B cell (primary cell): ENCODE measurements at regions not wholly inside any gene's neighbourhood (a gene's known extent, or its start where the extent isn't known, plus 50 kb on each side); places are given as distances from the start of the nearest gene placed in this dataset.

ENCODE experiments used
- ATAC-seq: fragments of 200-7000 bp; cut with Tn5 transposase; one replicate; pipeline ENCODE4 v1.10.0; 2021; ENCODE audit warnings: low read depth, mild to moderate bottlenecking, moderate number of reproducible peaks, moderate library complexity
- CTCF ChIA-PET: fragments of 350-600 bp; sonication (Branson Sonifier 250); formaldehyde crosslinking; loops from one replicate; lab custom pipeline; 2021; ENCODE audit warnings: antibody characterized with exemption, inconsistent platforms; lab: Charles Lee
- POLR2A ChIA-PET: fragments of 350-600 bp; sonication (Branson Sonifier 250); formaldehyde crosslinking; loops from one replicate; lab custom pipeline; 2021; ENCODE audit warnings: antibody characterized with exemption; lab: Charles Lee
- DNase-seq: peaks from one replicate; pipeline ENCODE4 v3.0.0; 2013
- H2AFZ ChIP-seq: 2 replicates; pipeline ENCODE4 v1.6.1; 2012; ENCODE audit warnings: mild to moderate bottlenecking, low read depth, low read length; ENCODE audit not compliant: insufficient read depth, poor library complexity, severe bottlenecking
- H3K27ac ChIP-seq, 2 donors: 1 replicate in 1 of 2; 2 replicates in 1 of 2; pipeline ENCODE4 v1.5.1; 2012 to 2013; ENCODE audit warnings: low read length in 2 of 2, mild to moderate bottlenecking in 2 of 2, moderate library complexity in 1 of 2
- H3K27me3 ChIP-seq, 4 experiments: fragments of 200-600 bp in 1 of 4; sonication (generic) in 1 of 4; replicated peaks in 1 of 4; 1 replicate in 2 of 4; 2 replicates in 2 of 4; pipeline versions ENCODE4 v1.6.1 to v1.7.0; 2013 to 2016; ENCODE audit warnings: low read length in 3 of 4, mild to moderate bottlenecking in 2 of 4, mixed read lengths in 1 of 4, moderate library complexity in 1 of 4; ENCODE audit not compliant: insufficient read depth in 4 of 4, control insufficient read depth in 3 of 4; ENCODE audit errors: control extremely low read depth in 1 of 4
- H3K36me3 ChIP-seq, 2 experiments: replicated peaks in 1 of 2; 1 replicate in 1 of 2; 2 replicates in 1 of 2; pipeline versions ENCODE4 v1.6.1 to v1.7.1; 2013; ENCODE audit warnings: low read length in 1 of 2; ENCODE audit not compliant: insufficient read depth in 2 of 2, control insufficient read depth in 1 of 2; ENCODE audit errors: control extremely low read depth in 1 of 2, extremely low read depth in 1 of 2
- H3K4me1 ChIP-seq, 2 donors: fragments of 200-600 bp in 1 of 2; sonication (generic) in 1 of 2; 1 replicate in 1 of 2; 2 replicates in 1 of 2; pipeline versions ENCODE4 v1.5.1 to v1.6.1; 2013 to 2017; ENCODE audit warnings: low read length in 2 of 2; ENCODE audit not compliant: control insufficient read depth in 2 of 2, insufficient read depth in 2 of 2
- H3K4me2 ChIP-seq: replicated peaks from 2 replicates; pipeline ENCODE3; 2012; ENCODE audit warnings: mild to moderate bottlenecking, low read depth, low read length; ENCODE audit not compliant: poor library complexity, severe bottlenecking
- H3K4me3 ChIP-seq, 5 experiments: fragments of 200-600 bp in 1 of 5; sonication (generic) in 1 of 5; 1 replicate in 3 of 5; 2 replicates in 2 of 5; pipeline versions ENCODE4 v1.5.1 to v1.7.0; 2011 to 2016; ENCODE audit warnings: low read length in 4 of 5, mild to moderate bottlenecking in 4 of 5, low read depth in 2 of 5, control low read depth in 1 of 5, moderate library complexity in 1 of 5; ENCODE audit not compliant: insufficient read depth in 1 of 5; ENCODE audit errors: control extremely low read depth in 1 of 5, extremely low read depth in 1 of 5
- H3K79me2 ChIP-seq: fragments of 200-600 bp; sonication (generic); one replicate; pipeline ENCODE4 v1.6.0; 2016; ENCODE audit warnings: low read length; ENCODE audit not compliant: control insufficient read depth, insufficient read depth
- H3K9ac ChIP-seq: fragments of 200-600 bp; sonication (generic); 2 replicates; pipeline ENCODE4 v1.6.1; 2017; ENCODE audit warnings: mild to moderate bottlenecking, low read length, moderate library complexity
- H3K9me3 ChIP-seq, 3 donors: one replicate each; pipeline versions ENCODE4 v1.6.1 to v1.7.1; 2013; ENCODE audit warnings: low read length in 2 of 3; ENCODE audit not compliant: control insufficient read depth in 2 of 3, insufficient read depth in 1 of 3; ENCODE audit errors: control extremely low read depth in 1 of 3
- H4K20me1 ChIP-seq: 2 replicates; pipeline ENCODE4 v1.6.0; 2012; ENCODE audit warnings: mild to moderate bottlenecking, low read length; ENCODE audit not compliant: insufficient read depth, control insufficient read depth, poor library complexity, severe bottlenecking
- H3K27ac Mint-ChIP-seq: one replicate; pipeline ENCODE4 v1.8.0; 2021; ENCODE audit warnings: mixed read lengths
- H3K27me3 Mint-ChIP-seq: one replicate; pipeline ENCODE4 v1.8.0; 2021; ENCODE audit warnings: mixed read lengths
- H3K4me1 Mint-ChIP-seq: one replicate; pipeline ENCODE4 v1.8.0; 2021; ENCODE audit warnings: mixed read lengths
- H3K4me3 Mint-ChIP-seq: one replicate; pipeline ENCODE4 v1.8.0; 2021; ENCODE audit warnings: mixed read lengths
- H3K9me3 Mint-ChIP-seq: one replicate; pipeline ENCODE4 v1.8.0; 2022; ENCODE audit warnings: mixed read lengths; ENCODE audit not compliant: insufficient read depth
- EZH2 ChIP-seq: IDR thresholded peaks from 2 replicates; pipeline ENCODE4 v1.6.1; 2012; ENCODE audit warnings: borderline replicate concordance, low read depth, mild to moderate bottlenecking, moderate library complexity, low read length; ENCODE audit not compliant: insufficient read depth, poor library complexity, severe bottlenecking
- WGBS: methylation state at CpG from one replicate; pipeline ENCODE4 v1.1.5; 2013; ENCODE audit warnings: missing lambda C conversion rate; ENCODE audit not compliant: insufficient coverage; 5-methylcytosine and 5-hydroxymethylcytosine counted together
- intact Hi-C: fragments of 100-400 bp; cut with micrococcal nuclease; formaldehyde crosslinking; loops from one replicate; pipeline ENCODE4 v1.10.0; 2022
- TF ChIP-seq, protein P1 (sequence below): fragments of 200-600 bp; IDR thresholded peaks from one replicate; pipeline ENCODE4 v1.8.0; 2022; ENCODE audit warnings: antibody characterized with exemption, mild to moderate bottlenecking

DNA sequence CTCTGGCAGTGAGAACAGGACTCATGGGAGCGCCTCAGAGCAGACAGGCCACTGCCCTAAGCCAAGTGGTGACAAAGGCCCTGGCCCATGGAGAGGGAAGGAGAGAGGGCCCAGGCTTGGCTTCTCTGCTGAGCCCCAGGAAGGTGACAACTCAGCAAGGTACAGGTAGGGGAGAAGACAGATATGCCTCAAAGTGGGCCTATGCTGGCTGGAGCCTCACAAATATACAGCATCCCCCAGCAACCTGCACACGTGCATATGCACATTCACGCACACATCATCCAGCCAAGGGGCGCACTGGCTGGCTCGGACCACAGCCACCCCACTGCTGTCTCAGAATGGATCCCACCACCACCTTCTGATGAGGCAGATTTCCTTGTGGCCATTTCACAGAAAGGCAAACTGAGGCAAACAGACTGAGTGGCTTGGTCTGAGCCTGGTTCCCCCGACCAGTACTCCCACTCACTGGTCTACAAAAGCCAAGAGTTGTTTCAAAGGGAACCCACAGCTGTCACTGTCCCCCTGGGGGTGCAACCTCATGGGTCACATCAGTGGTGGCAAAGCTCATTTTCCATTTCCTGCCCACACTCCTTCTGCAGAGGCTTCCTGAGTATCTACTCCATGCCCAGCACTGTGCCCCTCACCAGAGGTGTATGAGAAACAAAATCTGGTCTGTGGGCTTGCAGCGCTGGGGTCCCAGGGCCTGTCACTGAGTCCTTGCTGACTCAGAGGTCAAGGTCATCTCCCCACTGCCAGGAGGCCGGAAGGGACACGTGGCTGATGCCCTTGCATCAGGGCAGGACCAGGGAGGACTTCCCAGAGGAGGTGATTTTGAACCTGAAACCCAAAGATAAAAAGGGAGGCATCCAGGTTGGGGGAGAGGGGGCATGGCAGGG, 67.3 kb upstream of the PRR5 start:
- Histone ChIP-seq H3K4me2 (no peak overlapping the region), H3K79me2 (no peaks in the 10 kb centered on the region), H3K4me1 (no peaks in the 10 kb centered on the region), H3K4me3 (no peak overlapping the region), H2AFZ (no peak overlapping the region), H3K27ac (no peak overlapping the region), H3K36me3 (no peaks in the 10 kb centered on the region), H4K20me1 (no peaks in the 10 kb centered on the region), H3K27me3 (peaks cover 0 to 10% (median 0%) of the 10 kb centered on the region in 4 experiments), H3K9ac (no peak overlapping the region), H3K9me3 (peaks cover 0 to 4% (median 0%) of the 10 kb centered on the region in 3 donors)
- no peak for DNase-seq
- no peak for TF ChIP-seq EZH2
- TF ChIP-seq, protein P1, sequence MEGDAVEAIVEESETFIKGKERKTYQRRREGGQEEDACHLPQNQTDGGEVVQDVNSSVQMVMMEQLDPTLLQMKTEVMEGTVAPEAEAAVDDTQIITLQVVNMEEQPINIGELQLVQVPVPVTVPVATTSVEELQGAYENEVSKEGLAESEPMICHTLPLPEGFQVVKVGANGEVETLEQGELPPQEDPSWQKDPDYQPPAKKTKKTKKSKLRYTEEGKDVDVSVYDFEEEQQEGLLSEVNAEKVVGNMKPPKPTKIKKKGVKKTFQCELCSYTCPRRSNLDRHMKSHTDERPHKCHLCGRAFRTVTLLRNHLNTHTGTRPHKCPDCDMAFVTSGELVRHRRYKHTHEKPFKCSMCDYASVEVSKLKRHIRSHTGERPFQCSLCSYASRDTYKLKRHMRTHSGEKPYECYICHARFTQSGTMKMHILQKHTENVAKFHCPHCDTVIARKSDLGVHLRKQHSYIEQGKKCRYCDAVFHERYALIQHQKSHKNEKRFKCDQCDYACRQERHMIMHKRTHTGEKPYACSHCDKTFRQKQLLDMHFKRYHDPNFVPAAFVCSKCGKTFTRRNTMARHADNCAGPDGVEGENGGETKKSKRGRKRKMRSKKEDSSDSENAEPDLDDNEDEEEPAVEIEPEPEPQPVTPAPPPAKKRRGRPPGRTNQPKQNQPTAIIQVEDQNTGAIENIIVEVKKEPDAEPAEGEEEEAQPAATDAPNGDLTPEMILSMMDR, result no peak
- Mint-ChIP-seq H3K4me3 (no peak overlapping the region), H3K4me1 (no peaks in the 10 kb centered on the region), H3K27ac (no peak overlapping the region), H3K27me3 (peaks cover 8% of the 10 kb centered on the region), H3K9me3 (no peaks in the 10 kb centered on the region)
- POLR2A ChIA-PET, result no interaction called here
- intact Hi-C loops, result no loop called here
- no peak for ATAC-seq
- 71% methylated on average over 9 of the region's 9 CpGs for WGBS
- CTCF ChIA-PET, result no interaction called here

DNA sequence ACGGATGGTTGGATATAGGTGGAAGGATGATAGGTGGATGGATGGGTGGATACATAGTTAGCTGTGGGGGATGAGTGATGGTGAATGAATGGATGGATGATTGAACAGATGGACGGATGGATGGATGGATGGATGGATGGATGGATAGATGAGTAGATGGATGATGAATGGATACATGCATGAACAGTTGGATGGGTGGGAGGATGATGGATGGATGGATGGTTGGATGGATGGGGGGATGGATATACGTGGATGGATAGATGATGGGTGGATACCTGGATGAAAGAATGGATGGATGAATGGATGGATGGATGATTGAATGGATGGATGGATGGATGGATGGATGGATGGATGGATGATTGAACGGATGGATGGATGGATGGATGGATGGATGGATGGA, 68.4 kb upstream of the PRR5 start:
- no peaks in the 10 kb centered on the region for H3K36me3 ChIP-seq
- H3K4me1 ChIP-seq, result no peaks in the 10 kb centered on the region
- no peak overlapping the region for H3K4me3 ChIP-seq
- H3K27me3 ChIP-seq, result peaks cover 0 to 5% (median 0%) of the 10 kb centered on the region in 4 experiments
- 90% methylated on average over 4 of the region's 4 CpGs for whole genome bisulfite sequencing
- no peak overlapping the region for H3K9ac ChIP-seq
- H3K79me2 ChIP-seq, result no peaks in the 10 kb centered on the region
- TF ChIP-seq EZH2, result no peak
- TF ChIP-seq, protein P1, result no peak
- CTCF ChIA-PET, result no interaction called here
- Mint-ChIP-seq H3K4me3 (no peak overlapping the region), H3K27me3 (peaks cover 8% of the 10 kb centered on the region), H3K4me1 (no peaks in the 10 kb centered on the region), H3K9me3 (no peaks in the 10 kb centered on the region), H3K27ac (no peak overlapping the region)
- no peak overlapping the region for H3K27ac ChIP-seq
- ATAC-seq (no peak), DNase-seq (no peak)
- H3K4me2 ChIP-seq, result no peak overlapping the region
- POLR2A ChIA-PET, result no interaction called here
- intact Hi-C loops, result no loop called here
- H4K20me1 ChIP-seq, result no peaks in the 10 kb centered on the region
- peaks cover 0 to 4% (median 0%) of the 10 kb centered on the region in 3 donors for H3K9me3 ChIP-seq
- no peak overlapping the region for H2AFZ ChIP-seq
